ENCODE measurements at regions not wholly inside any gene's neighbourhood (a gene's known extent, or its start where the extent isn't known, plus 50 kb on each side); places are given as distances from the start of the nearest gene placed in this dataset.

DNA sequence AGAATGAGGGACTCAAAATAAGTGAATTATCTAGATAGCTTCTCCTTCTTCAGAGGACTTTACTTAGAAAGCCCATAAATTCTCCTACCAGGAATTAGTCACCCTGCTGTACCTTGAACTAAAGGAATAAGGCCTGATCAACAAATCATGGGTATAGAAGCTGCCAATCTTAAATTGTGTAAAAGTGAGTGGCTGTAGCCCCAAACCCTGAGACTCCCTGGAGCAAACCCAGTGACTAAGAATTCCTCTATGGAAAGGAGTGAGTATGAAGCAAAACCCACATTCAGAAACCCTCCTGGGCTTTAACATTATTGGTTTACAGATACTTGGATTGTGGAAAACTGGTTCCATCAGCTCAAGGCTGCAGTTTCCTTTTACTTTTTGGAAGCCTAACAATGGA is 285.8 kb upstream of the TBX18 start (continued):
- TF ChIP-seq, protein P1, sequence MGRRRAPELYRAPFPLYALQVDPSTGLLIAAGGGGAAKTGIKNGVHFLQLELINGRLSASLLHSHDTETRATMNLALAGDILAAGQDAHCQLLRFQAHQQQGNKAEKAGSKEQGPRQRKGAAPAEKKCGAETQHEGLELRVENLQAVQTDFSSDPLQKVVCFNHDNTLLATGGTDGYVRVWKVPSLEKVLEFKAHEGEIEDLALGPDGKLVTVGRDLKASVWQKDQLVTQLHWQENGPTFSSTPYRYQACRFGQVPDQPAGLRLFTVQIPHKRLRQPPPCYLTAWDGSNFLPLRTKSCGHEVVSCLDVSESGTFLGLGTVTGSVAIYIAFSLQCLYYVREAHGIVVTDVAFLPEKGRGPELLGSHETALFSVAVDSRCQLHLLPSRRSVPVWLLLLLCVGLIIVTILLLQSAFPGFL (CRISPR knock-in tag; IDR thresholded peaks at IDR 0.05; ENCODE audit: borderline replicate concordance) = no peak
- TF ChIP-seq ZNF512 (CRISPR knock-in tag; IDR thresholded peaks at IDR 0.05; ENCODE audit: borderline replicate concordance) = no peak
- no peak for TF ChIP-seq CBFB (CRISPR knock-in tag; IDR thresholded peaks at IDR 0.05; ENCODE audit: low read depth)
- TF ChIP-seq MXD4 (CRISPR knock-in tag; IDR thresholded peaks at IDR 0.05; ENCODE audit: borderline replicate concordance) = no peak
- TF ChIP-seq NFE2L1 (CRISPR knock-in tag; IDR thresholded peaks at IDR 0.05) = no peak
- TF ChIP-seq, protein P2, sequence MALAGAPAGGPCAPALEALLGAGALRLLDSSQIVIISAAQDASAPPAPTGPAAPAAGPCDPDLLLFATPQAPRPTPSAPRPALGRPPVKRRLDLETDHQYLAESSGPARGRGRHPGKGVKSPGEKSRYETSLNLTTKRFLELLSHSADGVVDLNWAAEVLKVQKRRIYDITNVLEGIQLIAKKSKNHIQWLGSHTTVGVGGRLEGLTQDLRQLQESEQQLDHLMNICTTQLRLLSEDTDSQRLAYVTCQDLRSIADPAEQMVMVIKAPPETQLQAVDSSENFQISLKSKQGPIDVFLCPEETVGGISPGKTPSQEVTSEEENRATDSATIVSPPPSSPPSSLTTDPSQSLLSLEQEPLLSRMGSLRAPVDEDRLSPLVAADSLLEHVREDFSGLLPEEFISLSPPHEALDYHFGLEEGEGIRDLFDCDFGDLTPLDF (CRISPR knock-in tag; IDR thresholded peaks at IDR 0.05) = no peak
- TF ChIP-seq FOXJ3 (CRISPR knock-in tag; IDR thresholded peaks at IDR 0.05; ENCODE audit: borderline replicate concordance) = no peak
- no peak for TF ChIP-seq IRF2 (CRISPR knock-in tag; IDR thresholded peaks at IDR 0.05; ENCODE audit: borderline replicate concordance, low read depth)
- TF ChIP-seq ATF6 (CRISPR knock-in tag; IDR thresholded peaks at IDR 0.05) = no peak
- TF ChIP-seq ERG (CRISPR knock-in tag; IDR thresholded peaks at IDR 0.05) = no peak

DNA sequence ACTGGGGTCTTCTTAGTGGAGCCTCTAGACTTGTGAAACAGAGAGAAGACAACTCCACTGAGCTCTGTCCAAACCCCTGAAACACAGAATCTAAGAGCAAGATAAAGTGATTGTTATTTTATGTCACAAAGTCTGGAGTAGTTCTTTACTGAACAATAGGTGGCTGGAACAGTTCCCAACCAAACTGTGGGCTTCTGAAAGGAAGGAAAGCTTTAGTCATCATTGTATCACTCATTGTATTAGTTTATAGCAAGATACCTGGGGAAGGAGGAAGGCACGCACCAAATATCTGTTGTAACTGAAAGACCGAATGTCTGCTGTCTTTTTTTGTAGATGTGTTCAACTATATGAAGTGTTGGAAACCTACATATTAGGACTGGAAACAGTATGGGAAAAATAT is 284.9 kb upstream of the TBX18 start:
- no peaks in the 10 kb centered on the region for H3K36me3 Mint-ChIP-seq
- no peak for DNase-seq (ENCODE audit: low spot score)
- H3K27me3 Mint-ChIP-seq (ENCODE audit: low read depth) = no peaks in the 10 kb centered on the region
- ATAC-seq = no peak
- peaks cover 13% of the 10 kb centered on the region for H3K4me1 Mint-ChIP-seq
- 0 out of 2 replicates have a peak, but pooled peaks cover 4% of the 10 kb centered on the region for H3K9me3 Mint-ChIP-seq
- H3K4me3 Mint-ChIP-seq = no peak overlapping the region
- CTCF ChIA-PET = no interaction called here
- H3K27ac Mint-ChIP-seq = no peak overlapping the region
- POLR2A ChIA-PET = no interaction called here
- no peak for TF ChIP-seq MXD4 (CRISPR knock-in tag; IDR thresholded peaks at IDR 0.05; ENCODE audit: borderline replicate concordance)
- no peak for TF ChIP-seq ETV6 (CRISPR knock-in tag; IDR thresholded peaks at IDR 0.05)
- TF ChIP-seq ESRRA (CRISPR knock-in tag; IDR thresholded peaks at IDR 0.05; ENCODE audit: borderline replicate concordance) = no peak
- no peak for TF ChIP-seq HMGA2 (CRISPR knock-in tag; IDR thresholded peaks at IDR 0.05)
- TF ChIP-seq, protein P3, sequence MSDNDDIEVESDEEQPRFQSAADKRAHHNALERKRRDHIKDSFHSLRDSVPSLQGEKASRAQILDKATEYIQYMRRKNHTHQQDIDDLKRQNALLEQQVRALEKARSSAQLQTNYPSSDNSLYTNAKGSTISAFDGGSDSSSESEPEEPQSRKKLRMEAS (CRISPR knock-in tag; IDR thresholded peaks at IDR 0.05) = no peak
- TF ChIP-seq CREB1 (CRISPR knock-in tag; IDR thresholded peaks at IDR 0.05) = no peak
- no peak for TF ChIP-seq AR (CRISPR knock-in tag; IDR thresholded peaks at IDR 0.05)
- no peak for TF ChIP-seq GTF2I (CRISPR knock-in tag; conservative IDR thresholded peaks at IDR 0.05)
- no peak for TF ChIP-seq NFATC4 (CRISPR knock-in tag; IDR thresholded peaks at IDR 0.05)
- TF ChIP-seq, protein P4, sequence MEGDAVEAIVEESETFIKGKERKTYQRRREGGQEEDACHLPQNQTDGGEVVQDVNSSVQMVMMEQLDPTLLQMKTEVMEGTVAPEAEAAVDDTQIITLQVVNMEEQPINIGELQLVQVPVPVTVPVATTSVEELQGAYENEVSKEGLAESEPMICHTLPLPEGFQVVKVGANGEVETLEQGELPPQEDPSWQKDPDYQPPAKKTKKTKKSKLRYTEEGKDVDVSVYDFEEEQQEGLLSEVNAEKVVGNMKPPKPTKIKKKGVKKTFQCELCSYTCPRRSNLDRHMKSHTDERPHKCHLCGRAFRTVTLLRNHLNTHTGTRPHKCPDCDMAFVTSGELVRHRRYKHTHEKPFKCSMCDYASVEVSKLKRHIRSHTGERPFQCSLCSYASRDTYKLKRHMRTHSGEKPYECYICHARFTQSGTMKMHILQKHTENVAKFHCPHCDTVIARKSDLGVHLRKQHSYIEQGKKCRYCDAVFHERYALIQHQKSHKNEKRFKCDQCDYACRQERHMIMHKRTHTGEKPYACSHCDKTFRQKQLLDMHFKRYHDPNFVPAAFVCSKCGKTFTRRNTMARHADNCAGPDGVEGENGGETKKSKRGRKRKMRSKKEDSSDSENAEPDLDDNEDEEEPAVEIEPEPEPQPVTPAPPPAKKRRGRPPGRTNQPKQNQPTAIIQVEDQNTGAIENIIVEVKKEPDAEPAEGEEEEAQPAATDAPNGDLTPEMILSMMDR (IDR thresholded peaks at IDR 0.05) = no peak
- TF ChIP-seq, protein P5, sequence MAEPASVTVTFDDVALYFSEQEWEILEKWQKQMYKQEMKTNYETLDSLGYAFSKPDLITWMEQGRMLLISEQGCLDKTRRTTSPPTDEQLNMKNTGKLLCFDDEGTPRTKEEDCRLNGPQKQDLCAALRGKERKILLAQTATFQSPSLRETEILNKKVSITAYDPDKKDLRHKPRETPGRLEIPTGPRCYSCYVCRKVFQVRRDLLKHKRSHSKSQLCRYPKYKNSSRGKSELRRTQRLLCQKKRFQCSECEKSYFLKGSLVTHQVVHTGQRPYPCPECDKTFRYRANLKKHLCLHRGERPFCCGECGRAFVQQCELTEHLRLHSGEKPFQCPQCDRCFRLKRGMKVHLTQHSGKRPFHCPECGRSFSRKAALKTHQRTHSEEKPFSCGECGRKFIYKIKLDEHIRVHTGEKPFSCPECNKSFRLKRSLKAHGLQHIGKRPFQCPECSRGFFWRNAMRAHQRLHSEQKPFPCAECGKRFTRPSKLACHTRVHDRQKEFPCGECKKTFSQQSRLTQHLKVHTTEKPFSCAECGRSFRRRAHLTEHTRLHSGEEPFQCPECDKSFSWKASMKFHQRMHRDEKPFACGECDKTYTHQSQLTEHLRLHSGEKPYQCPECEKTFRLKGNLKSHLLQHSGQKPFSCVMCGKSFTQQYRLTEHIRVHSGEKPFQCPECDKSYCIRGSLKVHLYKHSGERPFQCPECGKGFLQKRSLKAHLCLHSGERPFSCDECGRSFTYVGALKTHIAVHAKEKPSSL (CRISPR knock-in tag; conservative IDR thresholded peaks at IDR 0.05) = no peak
- no peak for TF ChIP-seq ZNF423 (CRISPR knock-in tag; IDR thresholded peaks at IDR 0.05)
- no peak for TF ChIP-seq TEAD1 (CRISPR knock-in tag; IDR thresholded peaks at IDR 0.05)
- TF ChIP-seq CBFB (CRISPR knock-in tag; IDR thresholded peaks at IDR 0.05; ENCODE audit: low read depth) = no peak

Data from WTC11 (cell line).